A172 (cell line): ENCODE measurements at regions not wholly inside any gene's neighbourhood (a gene's known extent, or its start where the extent isn't known, plus 50 kb on each side); places are given as distances from the start of the nearest gene placed in this dataset.

Experiments used
- DNase-seq: peaks from one replicate; pipeline ENCODE4 v3.0.0-alpha.2; 2015; ENCODE audit warnings: low spot score

- no peak for DNase-seq
These were observed 154.2 kb upstream of the TYRP1 start for GRCh38 chr9:12538842-12539579.

GRCh38 chr9:12539580-12539975 lies 153.6 kb upstream of the TYRP1 start:
- no peak for DNase-seq

- DNase-seq, result no peak
These were observed 148.5 kb upstream of the TYRP1 start for GRCh38 chr9:12544700-12545099.

- DNase-seq, result peak; percentile 38
These were observed 138.5 kb upstream of the TYRP1 start for GRCh38 chr9:12554636-12555035.

GRCh38 chr9:12566404-12567090 lies 126.6 kb upstream of the TYRP1 start:
- no peak for DNase-seq

- DNase-seq, result no peak
These were observed 108.3 kb upstream of the TYRP1 start for GRCh38 chr9:12584656-12585522.

- DNase-seq, result no peak
These were observed 97.8 kb upstream of the TYRP1 start for GRCh38 chr9:12595400-12595799.

- peak; percentile 91 for DNase-seq
These were observed 88.9 kb upstream of the TYRP1 start for GRCh38 chr9:12604164-12604821.

- DNase-seq, result no peak
These were observed 80.9 kb upstream of the TYRP1 start for GRCh38 chr9:12612211-12612770.

GRCh38 chr9:12613071-12613470 lies 80.1 kb upstream of the TYRP1 start:
- DNase-seq, result no peak

- DNase-seq, result no peak
These were observed 78.7 kb upstream of the TYRP1 start for GRCh38 chr9:12614488-12614887.

GRCh38 chr9:12618956-12619355 lies 74.2 kb upstream of the TYRP1 start:
- no peak for DNase-seq

- no peak for DNase-seq
These were observed 67.3 kb upstream of the TYRP1 start for GRCh38 chr9:12625844-12626243.

GRCh38 chr9:12627096-12627495 lies 66.1 kb upstream of the TYRP1 start:
- no peak for DNase-seq

GRCh38 chr9:12628546-12628945 lies 64.6 kb upstream of the TYRP1 start:
- DNase-seq, result no peak

- DNase-seq, result no peak
These were observed 64.1 kb upstream of the TYRP1 start for GRCh38 chr9:12629067-12629466.

- no peak for DNase-seq
These were observed 61.3 kb upstream of the TYRP1 start for GRCh38 chr9:12631866-12632265.

GRCh38 chr9:12633016-12633765 lies 60.0 kb upstream of the TYRP1 start:
- DNase-seq, result no peak

GRCh38 chr9:12640016-12640587 lies 53.1 kb upstream of the TYRP1 start:
- peak; percentile 53 for DNase-seq

GRCh38 chr9:12640866-12641636 lies 52.1 kb upstream of the TYRP1 start:
- DNase-seq, result no peak
